HFF-Myc (cell line): ENCODE measurements at regions not wholly inside any gene's neighbourhood (a gene's known extent, or its start where the extent isn't known, plus 50 kb on each side); places are given as distances from the start of the nearest gene placed in this dataset.
"Not testable (repeated sequence)": the region's sequence is repeated elsewhere in the genome, so short reads cannot be mapped to it uniquely, and the experiment has no call there.

ENCODE experiments used
- DNase-seq: peaks from one replicate; pipeline ENCODE4 v3.0.0-alpha.2; 2011; ENCODE audit warnings: low read depth; ENCODE audit errors: extremely low read depth
- H3K4me3 ChIP-seq: replicated peaks from 2 replicates; pipeline ENCODE4 v1.5.1; 2011; ENCODE audit warnings: low read depth, mild to moderate bottlenecking, control low read depth, low read length
- CTCF ChIP-seq: IDR thresholded peaks from 2 replicates; pipeline ENCODE4 v1.5.1; 2012; ENCODE audit warnings: mild to moderate bottlenecking, low read depth, low read length, control low read depth; ENCODE audit errors: missing control alignments

- no peak overlapping the region for H3K4me3 ChIP-seq
- no peak for DNase-seq
- no peak for TF ChIP-seq CTCF
Measured at GRCh38 chr16:63789603-63790002, 1332.3 kb downstream of the CDH11 start.

- H3K4me3 ChIP-seq = no peak overlapping the region
- no peak for DNase-seq
- TF ChIP-seq CTCF = no peak
Measured at GRCh38 chr16:63787014-63787413, 1334.8 kb downstream of the CDH11 start.

GRCh38 chr16:63785170-63785569, 1336.7 kb downstream of the CDH11 start:
- DNase-seq = no peak
- TF ChIP-seq CTCF = no peak
- H3K4me3 ChIP-seq = no peak overlapping the region

GRCh38 chr16:63776437-63776836, 1345.4 kb downstream of the CDH11 start:
- no peak for TF ChIP-seq CTCF

GRCh38 chr16:63776034-63776433, 1345.8 kb downstream of the CDH11 start:
- DNase-seq = no peak
- no peak overlapping the region for H3K4me3 ChIP-seq
- no peak for TF ChIP-seq CTCF

More at GRCh38 chr16:63776437-63776836, 1345.4 kb downstream of the CDH11 start:
- no peak overlapping the region for H3K4me3 ChIP-seq
- DNase-seq = no peak

- TF ChIP-seq CTCF = no peak
- DNase-seq = no peak
- H3K4me3 ChIP-seq = no peak overlapping the region
Measured at GRCh38 chr16:63774302-63774701, 1347.6 kb downstream of the CDH11 start.

- TF ChIP-seq CTCF = no peak
- H3K4me3 ChIP-seq = no peak overlapping the region
- no peak for DNase-seq
Measured at GRCh38 chr16:63769211-63769610, 1352.7 kb downstream of the CDH11 start.

- not testable (repeated sequence) for DNase-seq, H3K4me3 ChIP-seq
Measured at GRCh38 chr16:63760246-63760645, 1361.6 kb downstream of the CDH11 start.
